ENCODE measurements at regions not wholly inside any gene's neighbourhood (a gene's known extent, or its start where the extent isn't known, plus 50 kb on each side); places are given as distances from the start of the nearest gene placed in this dataset.

- no peak for DNase-seq
- intact Hi-C loops (cut with DNase I; ENCODE audit: low total_unique reads) = no loop called here
- TF ChIP-seq CTCF (IDR thresholded peaks at IDR 0.05) = no peak
These were observed 790.4 kb downstream of the NCAM2 start for GRCh38 chr21:21788591-21788990.

GRCh38 chr21:21801921-21802320 lies 803.7 kb downstream of the NCAM2 start:
- H3K36me3 ChIP-seq = no peaks in the 10 kb centered on the region
- no peaks in the 10 kb centered on the region for H3K4me1 ChIP-seq
- no peak overlapping the region for H3K4me3 ChIP-seq
- intact Hi-C loops (cut with DNase I; ENCODE audit: low total_unique reads) = no loop called here
- no peaks in the 10 kb centered on the region for H3K27me3 ChIP-seq
- no peak overlapping the region for H3K27ac ChIP-seq
- TF ChIP-seq CTCF (IDR thresholded peaks at IDR 0.05) = no peak
- no peaks in the 10 kb centered on the region for H3K9me3 ChIP-seq
- DNase-seq = no peak

More at GRCh38 chr21:21788591-21788990, 790.4 kb downstream of the NCAM2 start:
- Histone ChIP-seq H3K9me3 (no peaks in the 10 kb centered on the region), H3K27ac (no peak overlapping the region), H3K36me3 (no peaks in the 10 kb centered on the region), H3K4me1 (no peaks in the 10 kb centered on the region), H3K4me3 (no peak overlapping the region), H3K27me3 (no peaks in the 10 kb centered on the region)

- no peak for DNase-seq
- no peaks in the 10 kb centered on the region for H3K27me3 ChIP-seq
- no peak overlapping the region for H3K27ac ChIP-seq
- intact Hi-C loops (cut with DNase I; ENCODE audit: low total_unique reads) = no loop called here
- no peak for TF ChIP-seq CTCF (IDR thresholded peaks at IDR 0.05)
- H3K9me3 ChIP-seq = no peaks in the 10 kb centered on the region
- H3K4me1 ChIP-seq = no peaks in the 10 kb centered on the region
- H3K36me3 ChIP-seq = no peaks in the 10 kb centered on the region
- H3K4me3 ChIP-seq = no peak overlapping the region
These were observed 808.7 kb downstream of the NCAM2 start for GRCh38 chr21:21806711-21807597.

- Histone ChIP-seq H3K4me3 (no peak overlapping the region), H3K27ac (no peak overlapping the region), H3K36me3 (no peaks in the 10 kb centered on the region), H3K27me3 (no peaks in the 10 kb centered on the region), H3K4me1 (no peaks in the 10 kb centered on the region), H3K9me3 (no peaks in the 10 kb centered on the region)
- no peak for DNase-seq
- intact Hi-C loops (cut with DNase I; ENCODE audit: low total_unique reads) = no loop called here
- no peak for TF ChIP-seq CTCF (IDR thresholded peaks at IDR 0.05)
These were observed 809.3 kb downstream of the NCAM2 start for GRCh38 chr21:21807598-21807903.

- Histone ChIP-seq H3K4me3 (no peak overlapping the region), H3K9me3 (no peaks in the 10 kb centered on the region), H3K27ac (no peak overlapping the region), H3K36me3 (no peaks in the 10 kb centered on the region), H3K4me1 (no peaks in the 10 kb centered on the region), H3K27me3 (no peaks in the 10 kb centered on the region)
- intact Hi-C loops (cut with DNase I; ENCODE audit: low total_unique reads) = no loop called here
- TF ChIP-seq CTCF (IDR thresholded peaks at IDR 0.05) = no peak
- DNase-seq = no peak
These were observed 815.1 kb downstream of the NCAM2 start for GRCh38 chr21:21813289-21813688.

Measured in tibial artery (tissue), 4 donors.